Nephron (organoid): ENCODE measurements at regions not wholly inside any gene's neighbourhood (a gene's known extent, or its start where the extent isn't known, plus 50 kb on each side); places are given as distances from the start of the nearest gene placed in this dataset.
"Not testable (repeated sequence)": the region's sequence is repeated elsewhere in the genome, so short reads cannot be mapped to it uniquely, and the experiment has no call there.

ENCODE experiments used
- H3K27ac Mint-ChIP-seq, 3 experiments: 2 replicates each; pipeline ENCODE4 v1.8.0; 2020; ENCODE audit warnings: mixed read lengths in 3 of 3, mild to moderate bottlenecking in 2 of 3, moderate library complexity in 1 of 3
- H3K27me3 Mint-ChIP-seq: 2 replicates; pipeline ENCODE4 v1.8.0; 2021; ENCODE audit warnings: low read depth, mild to moderate bottlenecking, moderate library complexity, mixed read lengths
- H3K36me3 Mint-ChIP-seq: 2 replicates; pipeline ENCODE4 v1.8.0; 2020; ENCODE audit warnings: low read depth, mixed read lengths
- H3K4me1 Mint-ChIP-seq: 2 replicates; pipeline ENCODE4 v1.8.0; 2020; ENCODE audit warnings: mixed read lengths
- H3K4me3 Mint-ChIP-seq, 3 experiments: 2 replicates each; pipeline ENCODE4 v1.8.0; 2020; ENCODE audit warnings: mild to moderate bottlenecking in 3 of 3, mixed read lengths in 3 of 3, moderate library complexity in 2 of 3
- H3K9me3 Mint-ChIP-seq: 2 replicates; pipeline ENCODE4 v1.8.0; 2020; ENCODE audit warnings: mixed read lengths

- not testable (repeated sequence) for H3K4me1 Mint-ChIP-seq, H3K4me3 Mint-ChIP-seq, H3K27ac Mint-ChIP-seq, H3K9me3 Mint-ChIP-seq, H3K36me3 Mint-ChIP-seq, H3K27me3 Mint-ChIP-seq
These were observed 54.9 kb upstream of the NBPF12 start for GRCh38 chr1:146883190-146883589.

DNA sequence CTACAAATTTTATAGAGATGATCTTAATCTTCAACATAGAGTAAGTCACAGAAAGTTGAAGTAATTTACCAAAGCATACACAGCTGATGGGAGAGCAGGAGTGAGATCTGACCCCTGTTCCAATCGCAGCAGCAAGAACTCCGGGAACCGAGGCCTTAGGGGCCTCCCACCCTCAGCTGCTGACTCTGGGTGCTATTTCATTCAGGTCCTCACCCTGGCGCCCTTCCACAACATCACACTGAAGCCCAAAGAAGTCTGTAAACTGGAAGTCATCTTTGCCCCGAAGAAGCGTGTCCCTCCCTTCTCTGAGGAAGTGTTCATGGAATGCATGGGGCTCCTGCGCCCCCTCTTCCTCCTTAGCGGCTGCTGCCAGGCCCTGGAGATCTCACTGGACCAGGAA lies 57.0 kb upstream of the NBPF12 start:
- H3K4me3 Mint-ChIP-seq, H3K27me3 Mint-ChIP-seq, H3K27ac Mint-ChIP-seq, H3K9me3 Mint-ChIP-seq, H3K4me1 Mint-ChIP-seq, H3K36me3 Mint-ChIP-seq: not testable (repeated sequence)

DNA sequence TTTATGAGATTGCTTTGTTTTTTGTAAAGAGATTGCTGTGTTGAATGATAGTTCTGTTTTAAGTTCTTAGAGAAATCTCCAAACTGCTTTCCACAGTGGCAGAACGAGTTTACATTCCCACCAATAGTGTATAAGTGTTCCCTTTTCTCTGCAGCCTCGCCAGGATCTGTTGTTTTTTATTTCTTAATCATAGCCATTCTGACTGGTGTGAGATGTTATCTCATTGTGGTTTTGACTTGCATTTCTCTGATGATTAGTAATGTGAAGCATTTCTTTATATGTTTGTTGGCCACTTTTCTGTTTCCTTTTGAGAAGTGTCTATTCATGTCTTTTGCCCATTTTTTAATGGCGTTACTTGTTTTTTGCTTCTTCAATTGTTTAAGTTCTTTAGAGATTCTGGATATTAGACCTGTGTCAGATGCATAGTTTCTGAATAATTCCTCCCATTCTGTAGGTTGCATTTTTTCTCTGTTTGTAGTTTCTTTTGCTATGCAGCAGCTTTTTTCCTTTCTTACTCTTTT lies 74.3 kb upstream of the NBPF12 start:
- not testable (repeated sequence) for H3K4me3 Mint-ChIP-seq, H3K27ac Mint-ChIP-seq, H3K36me3 Mint-ChIP-seq, H3K9me3 Mint-ChIP-seq, H3K27me3 Mint-ChIP-seq, H3K4me1 Mint-ChIP-seq

GRCh38 chr1:146853147-146853546 lies 85.0 kb upstream of the NBPF12 start:
- not testable (repeated sequence) for H3K27ac Mint-ChIP-seq, H3K9me3 Mint-ChIP-seq, H3K27me3 Mint-ChIP-seq, H3K4me1 Mint-ChIP-seq, H3K4me3 Mint-ChIP-seq, H3K36me3 Mint-ChIP-seq

GRCh38 chr1:146850352-146850889 lies 87.7 kb upstream of the NBPF12 start:
- H3K4me3 Mint-ChIP-seq, H3K36me3 Mint-ChIP-seq, H3K9me3 Mint-ChIP-seq, H3K27ac Mint-ChIP-seq, H3K27me3 Mint-ChIP-seq, H3K4me1 Mint-ChIP-seq: not testable (repeated sequence)

- not testable (repeated sequence) for H3K27ac Mint-ChIP-seq, H3K27me3 Mint-ChIP-seq, H3K9me3 Mint-ChIP-seq, H3K4me1 Mint-ChIP-seq, H3K4me3 Mint-ChIP-seq, H3K36me3 Mint-ChIP-seq
These were observed 99.4 kb upstream of the NBPF12 start for GRCh38 chr1:146838725-146839124.

- not testable (repeated sequence) for H3K27ac Mint-ChIP-seq, H3K9me3 Mint-ChIP-seq, H3K4me3 Mint-ChIP-seq, H3K36me3 Mint-ChIP-seq, H3K27me3 Mint-ChIP-seq, H3K4me1 Mint-ChIP-seq
These were observed 111.2 kb upstream of the NBPF12 start for GRCh38 chr1:146826957-146827356.

DNA sequence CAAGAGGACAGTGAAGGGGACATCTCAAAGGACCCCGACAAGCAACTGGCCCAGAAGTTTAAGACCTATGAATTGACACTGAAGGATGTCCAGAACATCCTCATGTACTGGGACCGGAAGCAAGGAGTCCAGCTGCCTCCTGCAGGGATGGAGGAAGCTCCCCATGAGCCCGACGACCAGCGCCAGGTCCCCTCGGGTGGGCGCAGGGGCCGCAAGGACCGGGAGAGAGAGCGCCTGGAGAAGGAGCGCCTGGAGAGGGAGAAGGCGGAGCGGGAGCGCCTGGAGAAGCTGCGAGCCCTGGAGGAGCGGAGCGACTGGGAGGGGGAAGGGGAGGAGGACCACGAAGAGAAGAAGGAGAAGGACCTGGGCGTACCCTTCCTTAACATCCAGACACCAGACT lies 143.9 kb upstream of the NBPF12 start:
- peaks cover 12% of the 10 kb centered on the region for H3K4me1 Mint-ChIP-seq
- not testable (repeated sequence) for H3K9me3 Mint-ChIP-seq, H3K27me3 Mint-ChIP-seq, H3K27ac Mint-ChIP-seq, H3K36me3 Mint-ChIP-seq, H3K4me3 Mint-ChIP-seq

GRCh38 chr1:146792725-146793124 lies 145.4 kb upstream of the NBPF12 start:
- peaks cover 12% of the 10 kb centered on the region for H3K4me1 Mint-ChIP-seq
- H3K9me3 Mint-ChIP-seq, H3K27me3 Mint-ChIP-seq, H3K36me3 Mint-ChIP-seq: not testable (repeated sequence)
- peak overlapping the region; percentile 55 to 84 (median 55) for H3K27ac Mint-ChIP-seq
- peak overlapping the region in 2 of 3 experiments; percentile 18 to 53 for H3K4me3 Mint-ChIP-seq

DNA sequence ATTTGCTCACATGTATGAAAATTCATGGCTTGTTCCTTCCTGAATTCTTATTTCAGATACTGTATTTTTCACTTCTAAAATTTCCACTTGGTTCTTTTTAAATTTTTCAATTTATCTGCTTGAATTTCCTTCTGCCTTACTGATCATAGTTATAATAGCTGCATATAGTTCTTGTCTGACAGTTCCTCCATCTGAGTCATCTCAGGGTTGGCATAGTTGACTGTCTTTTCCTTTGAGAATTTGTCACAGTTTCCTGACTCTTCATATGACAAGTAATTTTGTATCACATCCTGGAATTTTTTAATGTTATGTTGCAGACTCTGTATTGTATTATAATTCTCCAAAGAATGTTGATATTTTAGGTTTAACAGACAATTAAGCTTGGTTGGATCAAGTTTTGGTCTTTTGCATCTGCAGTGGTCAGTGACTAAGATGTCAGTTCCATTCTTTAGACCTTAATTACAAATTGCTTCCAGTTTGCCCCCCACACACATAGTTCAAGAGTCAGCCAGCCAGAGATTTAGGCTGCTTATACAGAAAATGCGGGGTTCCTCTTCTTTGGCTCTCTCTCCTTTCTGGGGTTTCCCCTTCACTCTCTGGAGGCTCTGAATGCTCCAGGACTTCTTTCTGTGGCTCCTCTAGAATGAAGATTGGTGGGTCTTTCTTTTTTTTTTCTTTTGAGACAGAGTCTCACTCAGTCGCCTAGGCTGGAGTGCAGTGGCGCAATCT lies 153.7 kb upstream of the NBPF12 start:
- H3K27me3 Mint-ChIP-seq, H3K27ac Mint-ChIP-seq, H3K4me3 Mint-ChIP-seq, H3K9me3 Mint-ChIP-seq, H3K4me1 Mint-ChIP-seq, H3K36me3 Mint-ChIP-seq: not testable (repeated sequence)

GRCh38 chr1:146781235-146781634 lies 156.9 kb upstream of the NBPF12 start:
- not testable (repeated sequence) for H3K4me3 Mint-ChIP-seq, H3K27me3 Mint-ChIP-seq, H3K9me3 Mint-ChIP-seq

GRCh38 chr1:146777826-146778602 lies 160.1 kb upstream of the NBPF12 start:
- not testable (repeated sequence) for H3K4me3 Mint-ChIP-seq, H3K27me3 Mint-ChIP-seq, H3K36me3 Mint-ChIP-seq, H3K27ac Mint-ChIP-seq, H3K9me3 Mint-ChIP-seq, H3K4me1 Mint-ChIP-seq

More at GRCh38 chr1:146781235-146781634, 156.9 kb upstream of the NBPF12 start:
- not testable (repeated sequence) for H3K4me1 Mint-ChIP-seq, H3K36me3 Mint-ChIP-seq, H3K27ac Mint-ChIP-seq

GRCh38 chr1:146774988-146775387 lies 163.1 kb upstream of the NBPF12 start:
- not testable (repeated sequence) for H3K36me3 Mint-ChIP-seq, H3K9me3 Mint-ChIP-seq, H3K4me3 Mint-ChIP-seq, H3K4me1 Mint-ChIP-seq, H3K27ac Mint-ChIP-seq, H3K27me3 Mint-ChIP-seq

DNA sequence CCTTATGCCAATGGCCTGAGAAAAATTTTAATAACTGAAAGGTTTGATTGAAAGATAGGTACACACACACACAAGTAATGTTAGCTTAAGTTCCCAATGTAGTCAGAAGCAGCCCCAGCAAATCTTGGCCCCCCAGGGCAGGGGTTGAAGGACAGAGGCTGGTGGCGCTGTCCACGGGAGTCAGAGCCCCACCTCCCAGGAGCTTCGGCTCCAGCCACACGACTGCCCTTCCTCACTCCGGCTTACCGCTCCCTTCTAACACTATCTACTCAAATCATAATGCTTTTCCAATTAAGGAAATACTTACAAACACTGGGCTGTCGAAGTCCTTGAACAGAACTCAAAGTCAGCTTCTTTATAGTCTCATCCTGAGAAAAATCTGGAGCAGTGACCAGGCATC lies 163.9 kb upstream of the NBPF12 start:
- not testable (repeated sequence) for H3K27me3 Mint-ChIP-seq, H3K4me3 Mint-ChIP-seq, H3K36me3 Mint-ChIP-seq, H3K4me1 Mint-ChIP-seq, H3K27ac Mint-ChIP-seq, H3K9me3 Mint-ChIP-seq

GRCh38 chr1:146771409-146771808 lies 166.7 kb upstream of the NBPF12 start:
- H3K4me3 Mint-ChIP-seq, H3K36me3 Mint-ChIP-seq, H3K27me3 Mint-ChIP-seq, H3K27ac Mint-ChIP-seq, H3K4me1 Mint-ChIP-seq, H3K9me3 Mint-ChIP-seq: not testable (repeated sequence)
